Esophagus muscularis mucosa (tissue), 3 donors: ENCODE measurements at regions not wholly inside any gene's neighbourhood (a gene's known extent, or its start where the extent isn't known, plus 50 kb on each side); places are given as distances from the start of the nearest gene placed in this dataset.

ENCODE experiments used
- CTCF ChIP-seq, 3 experiments: fragments of 200-600 bp in 2 of 3; fragments of 450-650 bp in 1 of 3; sonication (generic) in 2 of 3; IDR thresholded peaks; one replicate each; pipeline ENCODE4 v1.5.1; 2017 to 2019; ENCODE audit warnings: antibody characterized with exemption in 3 of 3, mild to moderate bottlenecking in 2 of 3, moderate library complexity in 1 of 3
- POLR2A ChIP-seq: fragments of 450-650 bp; IDR thresholded peaks from one replicate; pipeline ENCODE4 v1.6.1; 2017; ENCODE audit warnings: antibody characterized with exemption, moderate library complexity, mild to moderate bottlenecking, low read depth

DNA sequence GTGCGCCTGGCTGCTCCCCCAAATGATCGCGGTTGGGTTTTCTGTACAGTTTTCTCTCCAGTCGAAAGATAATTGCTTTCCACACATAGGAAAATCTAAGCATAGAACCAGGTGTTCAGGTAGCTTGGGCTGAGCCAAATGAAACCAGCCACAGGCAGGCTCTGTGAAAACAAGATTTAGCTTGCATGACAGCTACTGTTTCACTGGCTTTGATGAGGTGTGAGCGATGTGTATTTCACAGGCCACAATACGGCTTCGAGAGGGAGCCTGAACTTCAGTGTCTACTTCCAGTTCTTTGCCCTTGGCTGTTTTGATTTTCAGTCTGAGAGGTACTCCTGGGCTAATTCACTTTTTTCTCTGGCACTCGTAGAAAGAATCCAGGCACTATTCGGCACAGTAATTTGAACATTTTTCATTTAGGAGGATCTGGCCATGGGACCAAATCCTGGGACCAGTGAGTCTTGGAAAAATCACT is 110.5 kb downstream of the JCAD start:
- no peak for TF ChIP-seq CTCF (IDR thresholded peaks at IDR 0.05)
- no peak for TF ChIP-seq POLR2A
